ENCODE measurements at regions not wholly inside any gene's neighbourhood (a gene's known extent, or its start where the extent isn't known, plus 50 kb on each side); places are given as distances from the start of the nearest gene placed in this dataset.

GRCh38 chr20:11608736-11609135 is 309.0 kb upstream of the BTBD3 start:
- Histone ChIP-seq H3K4me2 (ENCODE audit: low read length) (no peak overlapping the region), H3K27ac (ENCODE audit: low read depth, low read length) (no peak overlapping the region), H3K9me2 (ENCODE audit: insufficient read depth) (no peaks in the 10 kb centered on the region), H3K9me3 (ENCODE audit: control insufficient read depth in 1 of 2, insufficient read depth in 1 of 2, low read depth in 1 of 2, low read length in 2 of 2) (no peaks in the 10 kb centered on the region), H2AFZ (ENCODE audit: low read depth, low read length, poor library complexity, severe bottlenecking) (no peak overlapping the region), H3K9ac (ENCODE audit: low read length) (no peak overlapping the region), H4K20me1 (ENCODE audit: insufficient read depth) (no peaks in the 10 kb centered on the region; the same call in 1 of the 2 replicates), H3K79me2 (ENCODE audit: insufficient read depth, low read length) (no peaks in the 10 kb centered on the region), H3K27me3 (ENCODE audit: insufficient read depth, low read length) (no peaks in the 10 kb centered on the region), H3K4me1 (ENCODE audit: control insufficient read depth in 1 of 2, insufficient read depth in 2 of 2, low read length in 2 of 2) (no peaks in the 10 kb centered on the region), H3K36me3 (ENCODE audit: control insufficient read depth in 1 of 2, insufficient read depth in 2 of 2, low read length in 2 of 2) (no peaks in the 10 kb centered on the region), H3K4me3 (replicated peaks in 1 of 2; ENCODE audit: low read depth in 1 of 2, low read length in 2 of 2) (no peak overlapping the region)
- BruUV-seq (replicated peaks): no TSS peak
- POLR2A ChIA-PET: no interaction called here
- ATAC-seq (no peak), DNase-seq (ENCODE audit: low read depth, low spot score) (no peak)
- TF ChIP-seq EZH2phosphoT487 (IDR thresholded peaks at IDR 0.05; ENCODE audit: borderline replicate concordance): no peak
- TF ChIP-seq, protein P1, sequence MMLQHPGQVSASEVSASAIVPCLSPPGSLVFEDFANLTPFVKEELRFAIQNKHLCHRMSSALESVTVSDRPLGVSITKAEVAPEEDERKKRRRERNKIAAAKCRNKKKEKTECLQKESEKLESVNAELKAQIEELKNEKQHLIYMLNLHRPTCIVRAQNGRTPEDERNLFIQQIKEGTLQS (IDR thresholded peaks at IDR 0.05): no peak
- TF ChIP-seq ZBTB33 (IDR thresholded peaks at IDR 0.05; ENCODE audit: extremely low read depth, insufficient replicate concordance, low read length): no peak
- TF ChIP-seq CBX3 (IDR thresholded peaks at IDR 0.05; ENCODE audit: low read depth): no peak
- no peak for TF ChIP-seq JUND (IDR thresholded peaks at IDR 0.05)
- TF ChIP-seq EGR1 (IDR thresholded peaks at IDR 0.05; ENCODE audit: low read depth): no peak
- no peak for TF ChIP-seq SRF (IDR thresholded peaks at IDR 0.05; ENCODE audit: low read depth)
- no peak for TF ChIP-seq ZNF274 (IDR thresholded peaks at IDR 0.05; ENCODE audit: low read depth, low read length)
- no peak for TF ChIP-seq EZH2 (IDR thresholded peaks at IDR 0.05)
- no peak for TF ChIP-seq ZFX (IDR thresholded peaks at IDR 0.05)
- TF ChIP-seq POLR2A (IDR thresholded peaks at IDR 0.05; ENCODE audit: borderline replicate concordance, extremely low read depth, insufficient read depth, insufficient read length): no peak
- TF ChIP-seq, protein P2, sequence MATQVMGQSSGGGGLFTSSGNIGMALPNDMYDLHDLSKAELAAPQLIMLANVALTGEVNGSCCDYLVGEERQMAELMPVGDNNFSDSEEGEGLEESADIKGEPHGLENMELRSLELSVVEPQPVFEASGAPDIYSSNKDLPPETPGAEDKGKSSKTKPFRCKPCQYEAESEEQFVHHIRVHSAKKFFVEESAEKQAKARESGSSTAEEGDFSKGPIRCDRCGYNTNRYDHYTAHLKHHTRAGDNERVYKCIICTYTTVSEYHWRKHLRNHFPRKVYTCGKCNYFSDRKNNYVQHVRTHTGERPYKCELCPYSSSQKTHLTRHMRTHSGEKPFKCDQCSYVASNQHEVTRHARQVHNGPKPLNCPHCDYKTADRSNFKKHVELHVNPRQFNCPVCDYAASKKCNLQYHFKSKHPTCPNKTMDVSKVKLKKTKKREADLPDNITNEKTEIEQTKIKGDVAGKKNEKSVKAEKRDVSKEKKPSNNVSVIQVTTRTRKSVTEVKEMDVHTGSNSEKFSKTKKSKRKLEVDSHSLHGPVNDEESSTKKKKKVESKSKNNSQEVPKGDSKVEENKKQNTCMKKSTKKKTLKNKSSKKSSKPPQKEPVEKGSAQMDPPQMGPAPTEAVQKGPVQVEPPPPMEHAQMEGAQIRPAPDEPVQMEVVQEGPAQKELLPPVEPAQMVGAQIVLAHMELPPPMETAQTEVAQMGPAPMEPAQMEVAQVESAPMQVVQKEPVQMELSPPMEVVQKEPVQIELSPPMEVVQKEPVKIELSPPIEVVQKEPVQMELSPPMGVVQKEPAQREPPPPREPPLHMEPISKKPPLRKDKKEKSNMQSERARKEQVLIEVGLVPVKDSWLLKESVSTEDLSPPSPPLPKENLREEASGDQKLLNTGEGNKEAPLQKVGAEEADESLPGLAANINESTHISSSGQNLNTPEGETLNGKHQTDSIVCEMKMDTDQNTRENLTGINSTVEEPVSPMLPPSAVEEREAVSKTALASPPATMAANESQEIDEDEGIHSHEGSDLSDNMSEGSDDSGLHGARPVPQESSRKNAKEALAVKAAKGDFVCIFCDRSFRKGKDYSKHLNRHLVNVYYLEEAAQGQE (IDR thresholded peaks at IDR 0.05; ENCODE audit: low read depth): no peak
- TF ChIP-seq, protein P3, sequence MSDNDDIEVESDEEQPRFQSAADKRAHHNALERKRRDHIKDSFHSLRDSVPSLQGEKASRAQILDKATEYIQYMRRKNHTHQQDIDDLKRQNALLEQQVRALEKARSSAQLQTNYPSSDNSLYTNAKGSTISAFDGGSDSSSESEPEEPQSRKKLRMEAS (IDR thresholded peaks at IDR 0.05): no peak
- no peak for TF ChIP-seq CEBPB (IDR thresholded peaks at IDR 0.05; ENCODE audit: low read depth)
- TF ChIP-seq POLR2AphosphoS5 (IDR thresholded peaks at IDR 0.05; ENCODE audit: low read depth, low read length): no peak
- TF ChIP-seq TCF7L2 (IDR thresholded peaks at IDR 0.05; ENCODE audit: borderline replicate concordance, extremely low read depth, insufficient read depth, insufficient read length): no peak
- TF ChIP-seq SP1 (IDR thresholded peaks at IDR 0.05; ENCODE audit: low read depth): no peak
- TF ChIP-seq FOSL1 (IDR thresholded peaks at IDR 0.05; ENCODE audit: low read depth): no peak
- no peak for TF ChIP-seq RAD21 (IDR thresholded peaks at IDR 0.05; ENCODE audit: low read depth)
- intact Hi-C loops (cut with micrococcal nuclease): no loop called here
- RAD21 ChIA-PET (ENCODE audit: low non-redundant PET in 1 of 2, low total read pairs in 2 of 2, uncharacterized antibody in 2 of 2, unreplicated experiment in 2 of 2): no interaction called here
- CTCF ChIA-PET: no interaction called here
